NCI-H524 treated with DMSO at 0.1 percent for 48 hours (cell line): ENCODE measurements at regions not wholly inside any gene's neighbourhood (a gene's known extent, or its start where the extent isn't known, plus 50 kb on each side); places are given as distances from the start of the nearest gene placed in this dataset.
"Not testable (repeated sequence)": the region's sequence is repeated elsewhere in the genome, so short reads cannot be mapped to it uniquely, and the experiment has no call there.

ENCODE experiments used
- DNase-seq: peaks from one replicate; lab custom pipeline; 2025; lab: John Stamatoyannopoulos, UW

DNA sequence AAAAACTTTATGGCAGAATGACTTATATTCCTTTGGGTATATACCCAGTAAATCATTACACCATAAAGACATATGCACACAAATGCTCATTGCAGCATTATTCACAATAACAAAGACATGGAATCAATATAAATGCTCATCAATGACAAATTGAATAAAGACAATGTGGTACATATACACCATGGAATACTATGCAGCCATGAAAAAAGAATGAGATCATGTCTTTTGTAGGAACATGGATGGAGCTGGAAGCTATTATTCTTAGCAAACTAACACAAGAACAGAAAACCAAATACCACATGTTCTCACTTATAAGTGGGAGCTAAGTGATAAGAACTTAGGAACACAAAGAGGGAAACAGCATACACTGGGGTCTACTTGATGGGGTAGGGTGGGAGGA, 321.7 kb downstream of the ZNF674 start:
- not testable (repeated sequence) for DNase-seq

DNA sequence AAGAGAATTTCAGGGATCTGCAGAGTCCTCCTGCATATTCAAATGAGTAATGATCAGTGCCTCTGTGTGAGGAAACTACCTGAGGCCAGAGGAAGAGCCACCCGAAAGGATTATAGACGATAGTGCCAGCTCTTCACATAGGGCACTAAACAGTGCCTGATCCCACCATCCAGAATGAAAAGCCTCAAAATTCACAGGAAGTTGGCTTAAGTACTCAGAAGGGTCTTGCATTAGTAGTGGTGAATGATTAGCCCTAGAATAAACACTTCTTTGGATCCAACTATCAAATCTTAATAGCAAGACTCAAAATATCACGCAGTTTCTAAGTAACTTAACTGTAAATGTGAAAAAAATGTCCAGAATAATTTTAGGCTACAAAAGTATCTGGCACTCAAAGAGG, 324.4 kb downstream of the ZNF674 start:
- no peak for DNase-seq

DNA sequence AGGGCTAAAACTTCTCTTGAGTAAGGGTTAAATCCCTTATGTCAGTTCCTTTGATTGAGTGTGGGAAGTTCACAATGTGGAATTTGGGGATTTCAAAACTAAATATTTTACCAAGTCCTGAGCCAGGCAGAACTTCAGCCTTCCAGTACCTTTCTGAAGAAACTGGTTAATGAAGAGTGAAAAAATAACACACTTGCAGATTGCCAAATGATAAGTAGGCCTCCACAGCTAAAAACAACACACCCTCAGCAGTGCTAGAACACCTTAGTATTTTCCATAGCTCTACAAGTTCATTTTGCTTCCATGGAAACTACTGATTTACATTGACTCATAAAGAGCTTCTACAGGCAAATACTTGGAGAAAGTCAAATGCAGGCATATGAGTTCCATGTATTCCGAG, 326.8 kb downstream of the ZNF674 start:
- DNase-seq: no peak

DNA sequence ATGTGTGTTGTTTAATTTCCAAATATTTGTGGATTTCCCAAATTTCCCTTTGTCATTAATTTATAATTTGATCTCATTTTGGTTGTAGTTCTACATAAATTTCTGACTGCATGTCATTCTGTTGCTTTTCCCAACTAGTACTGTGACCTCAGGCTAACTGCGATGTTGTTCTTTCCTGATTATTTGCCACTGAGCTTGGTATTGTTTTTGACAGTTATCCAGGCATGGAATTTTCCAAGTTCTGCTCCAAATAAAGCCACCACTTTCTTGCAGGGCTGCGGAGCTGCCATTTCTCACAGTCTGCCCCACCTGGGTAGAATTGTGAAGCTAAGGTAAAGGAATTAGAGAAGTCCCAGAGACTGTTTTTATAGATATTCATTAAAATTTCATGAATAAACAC, 328.8 kb downstream of the ZNF674 start:
- DNase-seq: no peak

DNA sequence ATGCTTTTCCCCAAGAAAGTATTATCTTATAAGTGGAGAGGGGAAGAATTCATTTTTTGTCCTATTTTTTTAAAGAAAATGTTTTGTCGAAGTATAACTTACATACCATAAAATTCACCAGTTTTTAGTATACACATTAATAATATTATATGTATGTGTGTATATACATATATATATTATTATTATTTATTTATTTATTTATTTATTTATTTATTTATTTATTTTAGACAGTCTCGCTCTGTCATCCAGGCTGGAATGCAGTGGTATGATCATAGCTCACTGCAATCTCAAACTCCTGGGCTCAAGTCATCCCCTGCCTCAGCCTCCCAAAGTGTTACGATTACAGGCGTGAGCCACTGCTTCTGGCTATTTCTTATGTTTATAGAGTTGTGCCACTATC, 334.1 kb downstream of the ZNF674 start:
- no peak for DNase-seq

DNA sequence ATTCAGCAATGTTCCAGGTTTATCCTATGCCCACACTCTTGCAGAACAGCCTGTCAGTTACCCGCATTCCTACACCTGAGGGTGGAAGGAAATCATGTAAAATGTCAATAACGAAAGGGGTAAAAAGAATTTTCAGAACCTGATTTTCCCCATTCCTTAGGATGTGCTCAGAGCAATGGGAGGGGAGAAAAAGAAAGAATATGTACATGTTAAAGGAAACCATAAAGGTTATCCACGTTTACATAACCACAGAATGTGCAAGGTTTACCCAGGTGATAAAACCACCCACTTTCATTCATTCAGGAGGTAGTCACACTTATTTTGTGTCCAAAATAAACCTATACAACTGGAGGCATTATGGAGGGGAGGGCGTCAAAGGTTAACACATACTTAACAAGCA, 335.5 kb downstream of the ZNF674 start:
- DNase-seq: no peak

DNA sequence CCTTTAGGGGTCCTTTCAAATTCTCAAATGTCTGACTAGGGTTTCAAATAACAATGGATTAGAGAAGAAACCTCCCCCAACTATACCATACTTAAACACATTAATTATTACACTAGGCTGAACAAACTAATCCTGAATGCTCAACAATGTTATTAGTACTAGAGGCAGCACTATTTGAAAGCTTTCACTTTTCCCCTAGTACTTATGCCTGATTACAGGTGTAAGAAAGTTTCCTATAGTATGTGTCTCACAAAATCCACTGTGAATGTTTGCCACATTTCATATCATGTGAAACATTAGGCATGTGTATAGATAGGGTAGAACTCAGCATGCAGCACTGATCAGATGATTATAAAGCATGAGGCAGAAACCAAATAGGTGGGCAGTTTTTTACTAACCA, 336.2 kb downstream of the ZNF674 start:
- no peak for DNase-seq

DNA sequence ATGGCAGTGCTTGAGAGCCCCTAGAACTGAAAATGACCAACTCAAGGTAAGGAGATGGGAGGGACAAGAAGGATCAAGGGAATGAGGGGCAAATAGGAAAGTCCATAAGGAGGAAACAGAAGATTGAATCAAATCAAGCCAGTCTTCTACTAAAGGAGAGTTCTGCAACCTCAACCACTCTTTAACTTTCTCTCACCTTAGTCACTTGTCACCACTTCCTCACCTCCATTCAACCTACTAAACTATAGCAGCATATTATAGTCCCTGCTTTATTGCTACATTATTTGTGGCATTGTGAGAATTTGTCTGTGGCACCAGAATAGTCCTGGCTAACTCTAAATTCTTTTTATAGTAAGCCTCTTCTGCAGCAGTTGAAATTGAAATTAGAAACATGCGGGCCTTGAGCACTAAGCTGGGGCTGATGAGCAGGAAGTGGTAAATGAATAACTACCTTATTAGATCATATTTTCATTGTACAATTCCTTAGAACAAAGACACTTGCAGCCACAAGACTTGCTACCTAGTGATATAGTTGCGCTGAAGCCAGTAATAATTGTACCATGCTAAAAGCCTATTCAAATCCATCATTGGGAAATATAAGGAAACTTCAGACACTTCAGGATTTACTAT, 336.9 kb downstream of the ZNF674 start:
- no peak for DNase-seq

DNA sequence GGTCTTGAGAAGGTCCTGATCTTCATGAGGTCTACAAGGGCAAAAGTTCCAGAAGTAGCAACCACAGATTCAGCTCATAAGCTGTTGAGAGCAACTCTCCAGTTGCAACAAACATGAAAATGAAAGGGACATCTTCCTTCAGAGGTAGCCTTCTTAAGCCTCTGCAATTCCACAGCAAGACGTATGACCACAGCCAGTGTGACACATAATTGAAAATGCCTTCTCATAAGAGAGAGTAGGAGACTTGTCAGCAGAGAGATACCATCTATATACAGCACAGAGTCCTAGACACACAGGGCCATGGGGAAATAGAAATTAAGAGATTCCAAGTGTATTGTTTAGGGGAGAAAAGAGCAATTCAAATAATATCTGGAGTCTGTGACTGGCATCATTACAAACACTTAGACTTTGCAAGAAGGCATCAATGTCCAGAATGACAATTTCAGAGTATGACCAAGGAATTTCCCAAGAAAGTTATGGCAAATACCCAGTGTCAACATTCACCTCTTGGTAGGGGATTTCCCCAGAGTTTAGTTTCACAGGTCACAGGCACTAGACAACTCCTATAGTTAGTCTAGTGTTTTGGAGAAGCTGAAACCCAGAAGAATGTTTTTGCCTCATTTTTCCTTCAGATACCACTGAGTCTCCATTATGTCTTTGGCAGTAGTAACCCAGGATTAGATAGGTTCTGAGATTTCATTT, 340.3 kb downstream of the ZNF674 start:
- no peak for DNase-seq

DNA sequence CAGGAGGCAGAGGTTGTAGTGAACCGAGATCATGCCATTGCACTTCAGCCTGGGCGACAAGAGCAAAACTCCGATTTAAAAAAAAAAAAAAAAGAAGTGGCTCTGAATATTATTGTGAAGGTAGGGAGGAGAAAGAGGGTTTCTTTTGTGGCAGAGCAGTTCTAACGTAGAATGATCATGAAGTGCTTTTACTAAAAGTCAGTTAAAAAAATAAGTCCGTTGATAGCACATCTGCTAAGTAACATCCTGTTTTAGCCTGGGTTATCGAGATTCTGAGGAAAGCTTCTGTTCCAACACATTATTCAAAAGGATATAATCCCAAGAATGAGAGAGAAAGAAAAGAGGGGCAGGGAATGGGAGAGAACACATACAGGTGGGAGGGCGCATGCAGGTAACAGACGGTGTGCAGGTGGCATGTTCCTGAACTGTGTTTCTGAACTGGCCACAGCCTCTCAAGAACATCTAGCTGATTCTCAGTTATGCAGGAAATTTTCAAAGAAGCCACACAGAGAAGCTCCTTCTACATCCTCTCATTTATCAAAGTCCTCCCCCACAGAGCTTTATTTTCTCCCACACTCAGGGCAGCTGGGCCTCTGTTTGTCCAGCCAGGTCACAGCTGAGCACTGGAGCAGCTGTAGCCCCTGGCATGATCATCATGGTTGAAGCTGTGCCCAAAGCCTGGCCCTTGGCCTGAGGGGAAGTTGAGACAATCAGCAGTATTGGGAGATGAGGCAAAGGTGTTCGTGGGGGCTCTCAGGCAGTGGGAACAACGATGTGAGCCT, 342.3 kb downstream of the ZNF674 start:
- DNase-seq: no peak

DNA sequence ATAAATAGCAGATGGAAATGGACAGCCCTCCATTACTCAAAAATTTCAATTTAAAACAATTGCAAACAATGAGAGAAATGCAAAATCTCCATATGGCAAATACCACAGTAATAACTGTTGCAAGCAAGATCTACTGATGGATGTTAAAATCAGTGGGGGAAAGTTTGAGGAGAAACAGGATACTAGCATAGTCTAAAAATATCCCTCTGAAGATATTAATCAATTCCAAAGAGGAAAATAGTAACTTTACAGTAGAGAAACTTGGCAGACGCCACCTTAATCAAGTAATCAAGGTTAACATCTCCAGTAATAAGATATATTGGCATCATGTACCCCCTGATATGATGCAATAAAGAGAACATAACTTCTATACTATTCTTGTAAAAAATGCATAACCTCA, 344.8 kb downstream of the ZNF674 start:
- no peak for DNase-seq

DNA sequence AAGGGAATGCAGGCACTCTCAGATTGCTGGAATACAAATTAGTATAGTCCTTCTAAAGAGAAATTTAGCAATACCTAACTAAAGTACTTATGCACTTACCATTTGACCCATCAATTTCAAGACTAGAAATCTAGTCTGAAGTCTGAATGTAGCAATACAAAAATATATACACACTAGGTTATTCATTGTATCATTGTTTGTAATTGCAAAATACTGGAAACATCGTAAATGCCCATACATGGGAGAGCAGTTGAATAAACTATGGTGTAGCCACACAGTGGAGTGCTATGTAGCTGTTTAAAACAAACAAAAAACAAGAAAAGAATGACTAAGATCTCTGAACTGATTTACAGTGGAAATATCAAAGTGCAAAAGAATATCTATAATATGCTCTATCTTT, 346.4 kb downstream of the ZNF674 start:
- no peak for DNase-seq

DNA sequence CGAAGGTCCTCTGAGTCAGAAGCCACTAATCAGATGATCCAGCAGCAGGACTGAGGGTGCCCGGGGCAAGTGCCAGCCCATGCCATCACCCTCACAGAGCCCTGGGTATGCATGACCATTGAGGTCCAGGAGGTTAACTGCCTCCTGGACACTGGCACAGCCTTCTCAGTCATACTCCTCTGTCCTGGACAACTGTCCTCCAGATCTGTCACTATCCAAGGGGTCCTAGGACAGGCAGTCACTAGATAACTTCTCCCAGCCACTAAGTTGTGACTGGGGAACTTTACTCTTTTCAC, 358.5 kb downstream of the ZNF674 start:
- not testable (repeated sequence) for DNase-seq

DNA sequence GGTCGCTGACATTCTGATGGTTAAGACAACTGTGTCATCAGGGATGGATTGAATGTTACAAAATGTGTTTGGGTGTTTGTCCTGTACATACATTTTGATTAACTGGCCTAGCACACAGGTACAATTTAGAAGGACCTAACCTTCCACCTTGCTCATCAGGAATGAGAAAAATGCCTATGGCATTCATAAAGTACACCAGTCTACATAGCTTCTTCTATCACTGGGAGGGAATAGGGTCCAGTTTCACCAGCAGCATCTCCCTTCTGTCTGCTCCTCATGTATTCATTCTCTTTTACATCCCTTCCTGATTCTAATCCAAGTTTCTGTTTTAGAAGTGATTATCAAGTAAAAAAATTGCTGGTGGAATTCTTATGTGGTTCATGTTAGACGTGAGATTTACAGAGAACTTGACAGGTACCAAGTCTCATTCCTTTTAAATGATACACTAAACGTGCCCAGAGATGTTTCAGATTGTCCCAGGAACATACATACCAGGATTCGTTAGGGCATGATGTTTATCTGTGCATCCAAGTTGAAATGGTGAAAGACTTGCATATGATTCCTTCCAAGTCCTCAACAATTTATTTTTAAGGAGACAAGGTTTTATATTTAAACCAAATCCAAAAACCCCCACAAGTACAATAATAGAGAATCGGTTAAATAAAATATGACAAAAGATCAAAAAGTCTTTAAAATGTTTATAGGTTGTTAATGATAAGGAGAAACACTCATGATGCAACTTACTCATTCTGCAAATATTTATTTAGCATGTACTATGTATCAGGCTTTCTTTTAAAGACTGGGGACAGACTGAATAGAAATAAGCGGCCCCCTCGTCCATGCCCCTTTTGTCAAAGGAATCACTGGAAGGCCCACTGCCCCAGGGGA, 359.1 kb downstream of the ZNF674 start:
- DNase-seq: no peak

DNA sequence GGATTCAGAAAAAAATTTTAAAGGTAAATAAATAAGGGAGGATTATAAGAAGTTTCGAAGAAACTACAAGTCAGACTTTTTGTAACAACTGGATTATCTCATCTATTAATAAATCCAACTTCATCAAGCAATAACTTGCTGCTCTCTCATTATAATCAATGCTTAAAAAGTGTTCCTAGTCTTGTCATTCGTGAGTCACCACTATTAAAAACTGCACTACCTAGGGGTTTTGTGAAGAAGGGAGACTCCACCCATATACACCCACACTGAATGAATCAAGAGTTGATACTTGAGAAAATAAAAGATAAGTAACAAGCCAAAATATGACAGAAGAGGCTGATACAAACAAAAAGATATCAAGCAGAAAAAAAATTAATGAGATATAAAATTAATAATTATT, 360.5 kb downstream of the ZNF674 start:
- DNase-seq: no peak

DNA sequence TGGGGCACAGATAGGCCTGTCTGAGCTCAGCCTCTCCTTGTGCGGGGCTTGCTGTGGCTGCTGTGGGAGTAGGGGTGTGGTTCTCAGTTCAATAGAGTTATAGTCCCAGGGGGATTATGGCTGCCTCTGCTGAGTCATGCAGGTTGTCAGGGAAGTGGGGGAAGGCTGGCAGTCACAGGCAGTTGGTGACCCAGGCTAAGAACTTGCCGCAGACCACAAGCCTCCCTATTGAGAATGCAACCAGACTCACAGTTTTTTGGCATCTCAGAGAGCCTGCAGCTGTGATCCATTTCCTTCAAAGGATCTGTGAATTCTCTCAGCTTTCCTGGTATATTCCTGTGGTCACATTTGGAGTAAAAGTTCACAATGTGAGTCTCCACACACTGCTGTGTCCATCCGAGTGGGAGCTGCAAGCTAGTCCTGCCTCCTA, 364.9 kb downstream of the ZNF674 start:
- no peak for DNase-seq

DNA sequence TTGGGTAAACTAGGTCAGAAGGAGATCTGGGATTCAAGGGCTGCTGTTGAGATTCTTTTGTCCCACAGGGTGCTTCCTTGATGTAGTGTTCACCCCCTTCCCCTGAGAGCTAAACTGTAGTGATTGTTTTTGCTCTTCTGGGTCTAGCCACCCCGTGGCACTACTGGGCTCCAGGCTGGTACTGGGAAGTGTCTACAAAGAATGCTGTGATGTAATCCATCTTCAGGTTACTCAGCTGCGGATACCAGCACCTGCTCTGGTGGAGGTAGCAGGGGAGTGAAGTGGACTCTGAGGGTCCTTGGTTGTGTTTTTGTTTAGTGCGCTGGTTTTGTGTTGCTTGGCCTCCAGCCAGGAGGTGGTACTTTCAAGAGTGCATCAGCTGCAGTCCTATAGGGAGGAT, 365.5 kb downstream of the ZNF674 start:
- DNase-seq: no peak

DNA sequence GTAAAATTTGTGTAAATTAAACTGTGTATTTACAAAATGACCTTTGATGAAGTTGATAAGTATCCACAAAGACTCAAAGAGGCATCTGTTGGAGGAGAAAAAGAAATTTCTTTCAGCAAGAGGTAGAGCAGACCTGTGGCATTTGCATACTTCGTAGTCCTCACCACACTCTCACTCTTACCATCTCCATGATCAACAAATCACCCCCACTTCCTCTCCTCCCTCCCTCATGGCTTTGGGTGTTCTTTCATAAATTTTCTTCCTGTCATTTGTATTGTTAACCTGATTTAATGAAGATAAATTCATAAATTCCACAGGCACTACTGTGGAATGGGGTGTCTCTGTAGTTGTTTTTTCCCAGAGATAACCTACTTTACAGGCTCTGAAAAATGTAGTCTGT, 366.5 kb downstream of the ZNF674 start:
- DNase-seq: no peak

DNA sequence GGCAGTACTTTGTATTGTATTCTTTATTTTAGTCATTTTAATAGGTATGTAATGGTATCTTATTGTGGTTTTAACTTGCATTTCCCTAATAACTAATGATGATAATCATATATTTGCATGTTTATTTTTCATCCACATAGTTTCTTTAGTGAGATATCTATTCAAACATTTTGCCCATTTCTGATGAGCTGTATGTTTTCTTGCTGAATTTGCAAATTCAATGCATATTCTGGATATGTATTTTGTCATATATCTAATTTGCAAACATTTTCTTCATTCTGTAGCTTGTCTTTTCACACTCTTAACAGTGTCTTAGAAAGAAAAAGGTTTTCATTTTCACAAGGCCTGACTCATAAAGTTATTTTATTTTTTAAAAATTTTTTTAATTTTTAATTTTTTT, 372.1 kb downstream of the ZNF674 start:
- DNase-seq: no peak

DNA sequence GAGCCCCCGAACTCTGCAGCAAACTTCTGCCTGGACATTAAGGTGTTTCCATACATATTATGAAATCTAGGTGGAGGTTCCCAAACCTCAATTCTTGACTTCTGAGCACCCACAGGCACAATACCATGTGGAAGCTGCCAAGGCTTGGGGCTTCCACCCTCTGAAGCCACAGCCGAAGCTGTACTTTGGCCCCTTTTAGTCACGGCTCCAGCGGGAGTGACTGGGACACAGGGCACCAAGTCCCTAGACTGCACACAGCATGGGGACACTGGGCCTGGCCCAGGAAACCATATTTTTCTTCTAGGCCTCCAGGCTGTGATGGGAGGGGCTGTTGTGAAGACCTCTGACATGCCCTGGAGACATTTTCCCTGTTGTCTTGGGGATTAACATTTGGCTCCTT, 373.8 kb downstream of the ZNF674 start:
- not testable (repeated sequence) for DNase-seq

DNA sequence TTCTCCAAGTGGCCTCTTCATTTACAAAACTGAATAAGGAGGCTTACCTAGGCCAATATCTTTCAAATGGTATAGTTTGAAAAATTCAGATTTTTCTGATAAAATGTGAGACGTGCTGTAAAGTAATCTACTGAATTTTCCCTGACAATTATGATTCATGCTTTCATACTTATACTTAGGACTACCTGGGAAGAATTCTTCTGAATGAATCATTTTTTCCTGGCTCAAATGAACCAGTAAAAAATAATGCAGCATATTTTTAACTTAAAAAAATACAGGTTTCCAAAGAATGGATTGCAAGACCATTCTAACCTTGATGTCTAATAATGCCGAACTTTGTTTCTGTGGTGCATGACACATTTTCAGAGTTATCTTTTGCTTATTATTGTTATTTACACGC, 375.4 kb downstream of the ZNF674 start:
- DNase-seq: no peak

DNA sequence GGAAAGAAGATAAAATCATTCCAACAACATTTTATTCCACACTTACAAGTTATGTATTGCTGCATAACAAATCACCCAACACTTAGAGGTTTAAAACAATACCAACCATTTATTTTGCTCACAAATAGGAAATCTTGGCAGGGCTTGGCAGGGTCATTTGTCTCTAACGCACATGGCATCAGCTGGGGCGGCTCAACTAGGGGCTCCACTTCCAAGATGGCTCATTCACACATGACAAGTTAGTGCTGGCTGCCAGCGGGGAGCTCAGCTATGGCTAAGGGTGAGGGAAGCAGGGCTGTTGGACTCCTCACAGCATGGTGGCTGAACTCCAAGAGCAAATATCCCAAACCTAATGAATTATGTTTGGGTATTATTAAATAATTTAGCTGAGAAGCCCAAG, 377.0 kb downstream of the ZNF674 start:
- DNase-seq: no peak

DNA sequence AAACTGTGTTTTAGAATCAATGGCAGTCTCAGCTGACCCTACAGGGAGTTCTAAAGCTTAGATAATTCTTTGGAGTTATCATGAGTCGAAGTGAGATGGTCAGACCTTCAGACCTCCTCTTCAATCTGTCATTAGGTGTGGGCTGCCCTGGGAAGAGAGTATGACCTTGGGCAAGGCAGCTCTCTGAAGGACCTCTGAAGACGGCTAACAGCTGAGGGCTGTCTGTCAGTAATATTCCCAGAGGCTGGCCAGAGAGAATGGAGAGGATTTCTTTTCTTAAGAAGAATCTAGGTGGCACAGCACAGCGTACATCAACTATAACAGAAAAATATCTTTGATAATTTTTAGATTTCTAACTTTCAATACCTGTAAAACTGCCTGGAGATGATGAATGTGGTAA, 379.4 kb downstream of the ZNF674 start:
- no peak for DNase-seq
